Lower leg skin (tissue), 4 donors: ENCODE measurements at regions not wholly inside any gene's neighbourhood (a gene's known extent, or its start where the extent isn't known, plus 50 kb on each side); places are given as distances from the start of the nearest gene placed in this dataset.

ENCODE experiments used
- DNase-seq, 2 donors: peaks; one replicate each; pipeline ENCODE4 v3.0.0-alpha.2; 2019; ENCODE audit warnings: low spot score in 2 of 2
- H3K4me3 ChIP-seq: fragments of 200-600 bp; sonication (generic); 2 replicates; pipeline ENCODE4 v1.5.1; 2017; ENCODE audit warnings: mild to moderate bottlenecking, low read depth; ENCODE audit not compliant: poor library complexity, severe bottlenecking
- POLR2A ChIP-seq, 2 donors: fragments of 450-650 bp; IDR thresholded peaks; one replicate each; pipeline ENCODE4 v1.6.1; 2016 to 2017; ENCODE audit warnings: antibody characterized with exemption in 2 of 2, mild to moderate bottlenecking in 1 of 2, moderate library complexity in 1 of 2
- WGBS, 2 donors: methylation state at CpG; one replicate each; pipeline ENCODE4 v1.1.5; 2018; 5-methylcytosine and 5-hydroxymethylcytosine counted together
- intact Hi-C: fragments of 100-400 bp; cut with DNase I; formaldehyde crosslinking; loops from one replicate; pipeline ENCODE4 v1.15.0; 2023; ENCODE audit warnings: low total_unique reads
- TF ChIP-seq, protein P1 (sequence below), 3 donors: fragments of 450-650 bp; IDR thresholded peaks; one replicate each; pipeline ENCODE4 v1.5.1; 2016; ENCODE audit warnings: antibody characterized with exemption in 3 of 3, mild to moderate bottlenecking in 3 of 3, moderate library complexity in 2 of 3

DNA sequence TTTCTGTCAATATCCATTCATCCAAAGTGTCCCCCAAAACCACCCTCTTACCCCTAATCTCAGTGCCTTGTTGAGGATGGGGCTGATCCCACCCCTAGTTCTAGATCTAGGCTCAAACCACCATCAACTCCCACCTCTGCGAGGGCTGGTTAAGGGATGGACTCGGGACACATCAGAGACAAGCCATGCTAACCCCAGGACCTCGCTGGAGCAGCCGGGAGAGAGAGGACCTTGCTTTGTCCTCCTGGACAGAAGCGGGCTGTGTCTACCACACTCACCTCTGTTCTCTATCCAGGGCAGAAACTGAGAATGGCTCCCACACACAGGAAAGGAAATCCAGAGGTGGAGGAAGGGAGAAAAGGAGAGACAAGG is 90.8 kb upstream of the UQCRFS1 start:
- DNase-seq, result peak in 1 of 2 donors; percentile 60
- H3K4me3 ChIP-seq, result no peak overlapping the region
- intact Hi-C loops, result no loop called here
- WGBS, 2 donors, result 84 to 85% methylated on average over 5 of the region's 5 CpGs
- TF ChIP-seq, protein P1, sequence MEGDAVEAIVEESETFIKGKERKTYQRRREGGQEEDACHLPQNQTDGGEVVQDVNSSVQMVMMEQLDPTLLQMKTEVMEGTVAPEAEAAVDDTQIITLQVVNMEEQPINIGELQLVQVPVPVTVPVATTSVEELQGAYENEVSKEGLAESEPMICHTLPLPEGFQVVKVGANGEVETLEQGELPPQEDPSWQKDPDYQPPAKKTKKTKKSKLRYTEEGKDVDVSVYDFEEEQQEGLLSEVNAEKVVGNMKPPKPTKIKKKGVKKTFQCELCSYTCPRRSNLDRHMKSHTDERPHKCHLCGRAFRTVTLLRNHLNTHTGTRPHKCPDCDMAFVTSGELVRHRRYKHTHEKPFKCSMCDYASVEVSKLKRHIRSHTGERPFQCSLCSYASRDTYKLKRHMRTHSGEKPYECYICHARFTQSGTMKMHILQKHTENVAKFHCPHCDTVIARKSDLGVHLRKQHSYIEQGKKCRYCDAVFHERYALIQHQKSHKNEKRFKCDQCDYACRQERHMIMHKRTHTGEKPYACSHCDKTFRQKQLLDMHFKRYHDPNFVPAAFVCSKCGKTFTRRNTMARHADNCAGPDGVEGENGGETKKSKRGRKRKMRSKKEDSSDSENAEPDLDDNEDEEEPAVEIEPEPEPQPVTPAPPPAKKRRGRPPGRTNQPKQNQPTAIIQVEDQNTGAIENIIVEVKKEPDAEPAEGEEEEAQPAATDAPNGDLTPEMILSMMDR (IDR thresholded peaks at IDR 0.05), result no peak
- TF ChIP-seq POLR2A (IDR thresholded peaks at IDR 0.05), result no peak

DNA sequence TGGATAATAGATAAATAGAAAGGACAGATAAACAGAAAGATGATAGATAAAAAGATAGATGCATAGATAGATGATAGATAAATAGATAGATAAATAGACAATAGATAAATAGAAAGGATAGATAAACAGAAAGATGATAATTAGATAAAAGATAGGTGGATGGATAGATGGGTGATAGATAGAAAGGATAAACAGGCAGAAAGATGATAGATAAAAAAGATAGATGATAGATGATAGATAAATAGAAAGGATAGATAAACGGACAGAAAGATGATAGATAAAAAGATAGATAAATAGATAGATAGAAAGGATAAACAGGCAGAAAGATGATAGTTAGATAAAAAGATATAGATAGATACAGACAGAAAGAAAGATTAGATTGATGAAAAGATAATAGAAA is 92.3 kb upstream of the UQCRFS1 start:
- no peak overlapping the region for H3K4me3 ChIP-seq
- WGBS, 2 donors, result 61 to 65% methylated on average over 1 of the region's 1 CpG
- intact Hi-C loops, result no loop called here
- no peak for TF ChIP-seq POLR2A (IDR thresholded peaks at IDR 0.05)
- TF ChIP-seq, protein P1 (IDR thresholded peaks at IDR 0.05), result no peak
- no peak for DNase-seq

DNA sequence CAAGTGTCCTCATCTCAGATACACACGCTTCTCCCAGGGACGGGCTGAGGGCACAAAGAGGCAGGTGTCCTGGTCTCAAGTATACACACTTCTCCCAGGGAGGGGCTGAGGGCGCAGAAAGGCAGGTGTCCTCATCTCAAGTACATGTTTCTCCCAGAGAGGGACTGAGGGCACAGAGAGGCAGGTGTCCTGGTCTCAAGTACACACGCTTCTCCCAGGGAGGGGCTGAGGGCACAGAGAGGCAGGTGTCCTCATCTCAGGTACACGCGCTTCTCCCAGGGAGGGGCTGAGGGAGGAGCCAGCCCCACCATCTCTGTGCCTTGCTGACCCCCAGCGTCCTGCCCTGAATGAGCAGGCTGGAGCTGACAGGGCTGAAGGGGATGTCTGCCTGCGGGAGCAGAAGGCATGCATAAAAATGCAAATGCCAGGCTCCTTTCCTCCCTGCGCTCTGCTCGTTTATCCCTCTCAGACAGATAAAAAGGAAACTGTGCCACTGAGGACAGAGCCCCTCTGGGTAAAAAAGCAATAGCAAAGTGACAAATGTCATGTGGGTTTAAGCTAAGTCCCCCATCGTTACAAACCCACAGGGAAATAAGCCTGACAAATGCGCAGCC is 96.1 kb upstream of the UQCRFS1 start:
- WGBS, 2 donors, result 12 to 18% methylated on average over 9 to 10 of the region's 12 CpGs
- DNase-seq, result no peak
- H3K4me3 ChIP-seq, result no peak overlapping the region
- intact Hi-C loops, result no loop called here
- TF ChIP-seq, protein P1 (IDR thresholded peaks at IDR 0.05), result no peak

DNA sequence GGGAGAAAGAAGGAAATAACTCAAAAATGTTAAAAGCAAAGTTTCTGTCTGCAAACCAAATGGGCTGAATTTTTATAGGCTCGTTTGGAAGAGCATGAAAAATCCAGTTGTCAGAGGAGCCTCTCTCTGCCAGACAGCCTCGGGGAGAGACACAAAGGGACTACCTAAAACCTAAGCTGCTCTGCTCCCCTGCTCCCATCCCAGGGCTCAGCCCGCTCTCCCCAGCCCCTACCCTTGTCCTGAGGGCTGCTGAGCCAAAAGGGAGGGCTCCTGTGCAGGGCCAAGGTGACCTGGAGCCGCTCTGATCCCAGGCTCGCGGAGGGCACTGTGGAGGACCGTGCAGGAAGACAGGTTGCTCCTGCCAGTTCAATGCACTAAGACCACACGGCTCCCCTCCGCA is 96.7 kb upstream of the UQCRFS1 start:
- DNase-seq, result no peak
- H3K4me3 ChIP-seq, result no peak overlapping the region
- intact Hi-C loops, result no loop called here
- TF ChIP-seq POLR2A (IDR thresholded peaks at IDR 0.05), result no peak
- TF ChIP-seq, protein P1 (IDR thresholded peaks at IDR 0.05), result no peak
- WGBS, 2 donors, result 37 to 40% methylated on average over 9 of the region's 9 CpGs

DNA sequence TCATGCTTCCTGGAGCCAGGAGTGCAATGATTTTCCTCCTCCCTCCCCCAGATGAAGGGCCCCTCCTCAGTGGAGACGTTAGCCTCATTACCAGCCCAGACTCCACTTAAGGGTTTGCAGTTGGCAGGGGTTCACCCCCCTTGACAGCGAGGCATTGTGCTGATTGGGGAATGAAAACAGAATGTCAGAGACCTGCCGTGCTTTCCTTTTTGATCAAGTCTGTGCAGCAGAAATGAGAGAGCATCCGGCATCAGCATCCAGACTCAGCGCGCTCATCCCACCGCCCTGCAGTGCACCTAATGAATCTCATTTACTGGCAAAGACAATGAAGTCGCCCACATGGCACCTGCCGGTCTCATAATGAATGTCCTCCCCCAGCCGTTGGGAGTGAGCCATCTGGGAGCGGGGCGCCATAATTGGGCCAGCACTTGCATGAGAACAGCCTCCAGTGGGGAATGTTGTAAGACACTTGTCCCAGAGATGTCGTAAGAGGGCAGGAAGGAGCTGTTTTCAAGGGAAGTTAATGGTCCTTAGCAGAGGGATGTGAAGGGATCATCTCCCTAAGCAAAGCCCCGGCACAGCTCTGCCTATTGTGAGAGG is 98.3 kb upstream of the UQCRFS1 start:
- DNase-seq, result no peak
- no peak for TF ChIP-seq POLR2A (IDR thresholded peaks at IDR 0.05)
- TF ChIP-seq, protein P1 (IDR thresholded peaks at IDR 0.05), result no peak
- intact Hi-C loops, result no loop called here
- 30 to 34% methylated on average over 14 of the region's 14 CpGs for WGBS, 2 donors
- H3K4me3 ChIP-seq, result no peak overlapping the region
